ENCODE measurements at regions not wholly inside any gene's neighbourhood (a gene's known extent, or its start where the extent isn't known, plus 50 kb on each side); places are given as distances from the start of the nearest gene placed in this dataset.
"Not testable (repeated sequence)": the region's sequence is repeated elsewhere in the genome, so short reads cannot be mapped to it uniquely, and the experiment has no call there.

DNA sequence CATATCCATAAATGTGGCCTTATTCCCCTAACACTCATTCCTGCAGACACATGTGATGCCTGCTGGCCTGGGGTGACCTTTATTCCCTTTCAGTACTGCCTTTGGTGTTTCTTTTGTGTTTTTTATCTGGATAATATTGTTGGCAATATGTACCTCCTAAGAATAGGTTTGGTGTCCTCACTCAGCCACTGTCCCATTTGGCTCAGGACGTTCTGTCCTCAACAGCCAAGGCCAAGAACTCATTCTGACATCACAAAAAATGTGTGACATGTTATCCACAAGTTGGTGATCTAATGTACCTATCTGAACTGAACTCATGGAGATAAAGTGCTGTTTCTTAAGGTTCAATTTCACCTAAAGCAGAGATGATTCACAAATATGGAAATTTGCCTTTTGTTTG is 142.9 kb upstream of the GRAMD2B start:
- no peaks in the 10 kb centered on the region for H3K27me3 ChIP-seq
- no peak for TF ChIP-seq POLR2AphosphoS5 (IDR thresholded peaks at IDR 0.05)
- TF ChIP-seq POLR2A (IDR thresholded peaks at IDR 0.05): no peak
- TF ChIP-seq, protein P1, sequence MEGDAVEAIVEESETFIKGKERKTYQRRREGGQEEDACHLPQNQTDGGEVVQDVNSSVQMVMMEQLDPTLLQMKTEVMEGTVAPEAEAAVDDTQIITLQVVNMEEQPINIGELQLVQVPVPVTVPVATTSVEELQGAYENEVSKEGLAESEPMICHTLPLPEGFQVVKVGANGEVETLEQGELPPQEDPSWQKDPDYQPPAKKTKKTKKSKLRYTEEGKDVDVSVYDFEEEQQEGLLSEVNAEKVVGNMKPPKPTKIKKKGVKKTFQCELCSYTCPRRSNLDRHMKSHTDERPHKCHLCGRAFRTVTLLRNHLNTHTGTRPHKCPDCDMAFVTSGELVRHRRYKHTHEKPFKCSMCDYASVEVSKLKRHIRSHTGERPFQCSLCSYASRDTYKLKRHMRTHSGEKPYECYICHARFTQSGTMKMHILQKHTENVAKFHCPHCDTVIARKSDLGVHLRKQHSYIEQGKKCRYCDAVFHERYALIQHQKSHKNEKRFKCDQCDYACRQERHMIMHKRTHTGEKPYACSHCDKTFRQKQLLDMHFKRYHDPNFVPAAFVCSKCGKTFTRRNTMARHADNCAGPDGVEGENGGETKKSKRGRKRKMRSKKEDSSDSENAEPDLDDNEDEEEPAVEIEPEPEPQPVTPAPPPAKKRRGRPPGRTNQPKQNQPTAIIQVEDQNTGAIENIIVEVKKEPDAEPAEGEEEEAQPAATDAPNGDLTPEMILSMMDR (IDR thresholded peaks at IDR 0.05): no peak
- no peak for TF ChIP-seq EP300 (IDR thresholded peaks at IDR 0.05; ENCODE audit: low read depth)
- H3K4me3 ChIP-seq: no peak overlapping the region
- H3K4me1 ChIP-seq: no peaks in the 10 kb centered on the region
- intact Hi-C loops (cut with DNase I; ENCODE audit: low total_unique reads) (no loop called here), in situ Hi-C loops (cut with MboI; ENCODE audit: low pct_ligation_motif_present in 1 of 4, low pct_unique_long_range_greater_than_20kb in 1 of 4, low sequenced_read_pairs in 3 of 4) (no loop called here)
- no peaks in the 10 kb centered on the region for H3K9me3 ChIP-seq
- WGBS, 2 donors (ENCODE audit: low coverage in 1 of 2): 69 to 88% methylated on average over 1 of the region's 1 CpG
- H3K36me3 ChIP-seq: no peaks in the 10 kb centered on the region
- no peak for DNase-seq
- no peak overlapping the region for H3K27ac ChIP-seq

DNA sequence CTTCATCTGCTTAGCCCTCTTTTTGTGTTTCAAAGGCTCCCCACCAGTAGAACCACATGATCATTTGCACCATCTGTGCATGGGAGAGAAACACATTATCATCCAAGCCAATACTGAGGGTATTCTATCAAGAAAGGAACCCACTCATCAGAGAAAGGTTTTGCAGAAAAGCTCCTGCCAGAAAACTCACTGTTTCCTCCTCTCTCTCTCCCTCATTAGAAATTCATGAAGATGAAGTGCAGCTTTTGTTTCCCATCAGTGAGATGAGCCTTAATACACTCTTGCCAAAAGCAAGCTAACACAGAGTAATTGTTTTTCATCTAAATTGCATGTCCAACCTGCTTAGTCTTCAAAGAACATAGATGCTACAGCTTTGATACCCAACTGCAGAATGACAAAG is 142.4 kb upstream of the GRAMD2B start:
- no peaks in the 10 kb centered on the region for H3K36me3 ChIP-seq
- no peak for TF ChIP-seq POLR2A (IDR thresholded peaks at IDR 0.05)
- in situ Hi-C loops (cut with MboI; ENCODE audit: low pct_ligation_motif_present in 1 of 4, low pct_unique_long_range_greater_than_20kb in 1 of 4, low sequenced_read_pairs in 3 of 4) (no loop called here), intact Hi-C loops (cut with DNase I; ENCODE audit: low total_unique reads) (no loop called here)
- no peaks in the 10 kb centered on the region for H3K9me3 ChIP-seq
- H3K4me3 ChIP-seq: no peak overlapping the region
- no peak overlapping the region for H3K27ac ChIP-seq
- DNase-seq: no peak
- H3K4me1 ChIP-seq: no peaks in the 10 kb centered on the region
- H3K27me3 ChIP-seq: no peaks in the 10 kb centered on the region

DNA sequence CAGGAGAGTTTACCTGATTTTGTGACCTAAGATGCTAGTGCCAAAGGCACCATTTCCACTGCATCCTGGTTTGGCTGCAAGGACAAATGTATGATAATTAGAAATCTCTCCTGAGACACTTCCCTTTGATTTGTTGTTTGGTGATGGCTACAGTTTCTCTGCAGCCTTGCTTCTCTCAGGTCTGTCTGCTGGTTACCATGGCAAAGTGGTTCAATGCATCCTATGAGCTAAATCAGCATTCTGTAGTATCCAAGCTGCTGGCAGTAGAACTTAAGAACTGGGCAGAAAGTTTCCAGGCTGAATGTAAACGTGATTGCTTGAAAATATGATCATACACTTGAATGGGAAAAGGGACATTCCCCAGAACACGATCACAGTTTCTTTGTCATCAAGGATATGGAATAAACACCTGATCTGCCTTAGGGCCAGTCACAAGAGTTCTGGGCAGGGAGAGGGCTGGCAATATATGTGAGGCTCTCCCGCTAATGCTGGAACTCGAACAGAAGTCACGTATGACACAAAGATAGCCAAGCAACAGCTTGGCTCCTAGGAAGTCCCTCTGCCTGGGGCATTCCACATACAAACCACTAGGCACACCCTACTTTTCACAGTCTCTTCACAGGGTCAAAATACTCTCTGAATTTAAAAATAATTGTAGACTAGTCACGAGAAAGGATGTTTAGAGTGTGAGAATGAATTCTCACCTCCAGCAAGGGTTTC is 138.1 kb upstream of the GRAMD2B start:
- intact Hi-C loops (cut with DNase I; ENCODE audit: low total_unique reads) (no loop called here), in situ Hi-C loops (cut with MboI; ENCODE audit: low pct_ligation_motif_present in 1 of 4, low pct_unique_long_range_greater_than_20kb in 1 of 4, low sequenced_read_pairs in 3 of 4) (no loop called here)
- WGBS, 2 donors (ENCODE audit: low coverage in 1 of 2): 75 to 82% methylated on average over 4 to 6 of the region's 6 CpGs
- Histone ChIP-seq H3K27ac (no peak overlapping the region), H3K4me3 (no peak overlapping the region), H3K9me3 (no peaks in the 10 kb centered on the region), H3K4me1 (no peaks in the 10 kb centered on the region), H3K36me3 (no peaks in the 10 kb centered on the region), H3K27me3 (no peaks in the 10 kb centered on the region)
- DNase-seq: no peak
- no peak for TF ChIP-seq POLR2A (IDR thresholded peaks at IDR 0.05)
- TF ChIP-seq, protein P1 (IDR thresholded peaks at IDR 0.05): no peak
- TF ChIP-seq POLR2AphosphoS5 (IDR thresholded peaks at IDR 0.05): no peak
- no peak for TF ChIP-seq EP300 (IDR thresholded peaks at IDR 0.05; ENCODE audit: low read depth)

DNA sequence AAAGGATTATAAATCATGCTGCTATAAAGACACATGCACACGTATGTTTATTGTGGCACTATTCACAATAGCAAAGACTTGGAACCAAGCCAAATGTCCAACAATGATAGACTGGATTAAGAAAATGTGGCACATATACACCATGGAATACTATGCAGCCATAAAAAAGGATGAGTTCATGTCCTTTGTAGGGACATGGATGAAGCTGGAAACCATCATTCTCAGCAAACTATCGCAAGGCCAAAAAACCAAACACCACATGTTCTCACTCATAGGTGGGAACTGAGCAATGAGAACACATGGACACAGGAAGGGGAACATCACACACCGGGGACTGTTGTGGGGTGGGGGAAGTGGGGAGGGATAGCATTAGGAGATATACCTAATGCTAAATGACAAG is 127.1 kb upstream of the GRAMD2B start:
- H3K4me1 ChIP-seq; H3K4me3 ChIP-seq; intact Hi-C loops (cut with DNase I; ENCODE audit: low total_unique reads); H3K27me3 ChIP-seq; H3K36me3 ChIP-seq; H3K9me3 ChIP-seq; H3K27ac ChIP-seq; DNase-seq; in situ Hi-C loops (cut with MboI; ENCODE audit: low pct_ligation_motif_present in 1 of 4, low pct_unique_long_range_greater_than_20kb in 1 of 4, low sequenced_read_pairs in 3 of 4): not testable (repeated sequence)
- WGBS, 2 donors (ENCODE audit: low coverage in 1 of 2): 78% methylated on average over 2 of the region's 3 CpGs; no CpG with 5 or more reads in 1 of the 2 donors

DNA sequence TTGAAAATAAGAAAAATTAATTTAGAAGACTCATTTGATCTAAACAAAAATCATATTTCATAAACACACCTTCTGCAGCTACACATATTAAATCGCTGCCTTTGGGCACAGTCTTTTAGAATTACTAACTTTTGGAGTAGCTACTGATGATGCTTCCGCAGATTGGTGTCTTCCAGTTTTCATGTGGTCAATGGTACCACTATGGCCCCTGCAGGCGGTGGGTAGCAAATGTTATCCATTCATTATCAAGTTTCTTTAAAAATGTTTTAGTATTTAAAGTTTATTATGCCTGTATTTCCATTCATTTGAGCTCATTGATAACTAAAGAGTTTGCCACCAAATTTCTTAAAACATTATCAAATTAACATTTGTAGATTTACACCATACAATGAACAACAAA is 122.9 kb upstream of the GRAMD2B start:
- intact Hi-C loops (cut with DNase I; ENCODE audit: low total_unique reads) (no loop called here), in situ Hi-C loops (cut with MboI; ENCODE audit: low pct_ligation_motif_present in 1 of 4, low pct_unique_long_range_greater_than_20kb in 1 of 4, low sequenced_read_pairs in 3 of 4) (no loop called here)
- no peaks in the 10 kb centered on the region for H3K36me3 ChIP-seq
- no peaks in the 10 kb centered on the region for H3K4me1 ChIP-seq
- TF ChIP-seq EP300 (IDR thresholded peaks at IDR 0.05; ENCODE audit: low read depth) (no peak), POLR2AphosphoS5 (IDR thresholded peaks at IDR 0.05) (no peak), POLR2A (IDR thresholded peaks at IDR 0.05) (no peak)
- TF ChIP-seq, protein P1 (IDR thresholded peaks at IDR 0.05): no peak
- H3K9me3 ChIP-seq: peaks cover 0 to 6% of the 10 kb centered on the region in 2 donors
- DNase-seq: no peak
- no peaks in the 10 kb centered on the region for H3K27me3 ChIP-seq
- H3K4me3 ChIP-seq: no peak overlapping the region
- no peak overlapping the region for H3K27ac ChIP-seq
- 88 to 100% methylated on average over 2 to 3 of the region's 3 CpGs for WGBS, 2 donors (ENCODE audit: low coverage in 1 of 2)
